ENCODE measurements at regions not wholly inside any gene's neighbourhood (a gene's known extent, or its start where the extent isn't known, plus 50 kb on each side); places are given as distances from the start of the nearest gene placed in this dataset.

- no peak for TF ChIP-seq CTCF (IDR thresholded peaks at IDR 0.05; ENCODE audit: insufficient read depth, low read depth, low read length)
- no peak for TF ChIP-seq EZH2 (IDR thresholded peaks at IDR 0.05; ENCODE audit: insufficient read depth, low read length)
These were observed 332.9 kb downstream of the PCNX1 start for GRCh38 chr14:71240171-71240570.
